Left kidney (tissue), 1 donor: ENCODE measurements at regions not wholly inside any gene's neighbourhood (a gene's known extent, or its start where the extent isn't known, plus 50 kb on each side); places are given as distances from the start of the nearest gene placed in this dataset.
"Not testable (repeated sequence)": the region's sequence is repeated elsewhere in the genome, so short reads cannot be mapped to it uniquely, and the experiment has no call there.

Experiments used
- DNase-seq: peaks from one replicate; pipeline ENCODE4 v3.0.0-alpha.2; 2013

- DNase-seq: no peak
These were observed 187.6 kb upstream of the TNC start for GRCh38 chr9:115305543-115305942.

- no peak for DNase-seq
These were observed 188.9 kb upstream of the TNC start for GRCh38 chr9:115306865-115307264.

- DNase-seq: no peak
These were observed 195.6 kb upstream of the TNC start for GRCh38 chr9:115313545-115313944.

DNA sequence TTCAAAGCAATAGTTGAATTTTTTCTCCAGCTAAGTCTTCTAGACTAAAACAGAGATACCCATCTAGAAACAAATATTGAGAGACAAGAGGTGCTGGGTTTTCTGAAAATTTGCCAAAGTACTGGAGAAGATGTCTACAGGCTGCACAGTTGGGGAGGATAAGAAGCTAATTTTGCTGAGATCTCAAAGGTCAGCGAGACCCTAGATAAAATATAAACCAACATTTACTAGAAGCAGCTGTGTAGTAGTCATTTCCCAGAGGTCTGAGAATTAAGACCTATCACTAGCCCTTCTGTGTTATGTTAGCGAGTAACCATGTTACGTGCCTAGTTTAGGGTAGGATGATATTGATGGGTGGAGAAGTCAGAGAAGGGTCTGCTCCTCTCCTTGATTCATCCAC is 208.5 kb upstream of the TNC start:
- no peak for DNase-seq

GRCh38 chr9:115327436-115328122 is 209.6 kb upstream of the TNC start:
- DNase-seq: no peak

DNA sequence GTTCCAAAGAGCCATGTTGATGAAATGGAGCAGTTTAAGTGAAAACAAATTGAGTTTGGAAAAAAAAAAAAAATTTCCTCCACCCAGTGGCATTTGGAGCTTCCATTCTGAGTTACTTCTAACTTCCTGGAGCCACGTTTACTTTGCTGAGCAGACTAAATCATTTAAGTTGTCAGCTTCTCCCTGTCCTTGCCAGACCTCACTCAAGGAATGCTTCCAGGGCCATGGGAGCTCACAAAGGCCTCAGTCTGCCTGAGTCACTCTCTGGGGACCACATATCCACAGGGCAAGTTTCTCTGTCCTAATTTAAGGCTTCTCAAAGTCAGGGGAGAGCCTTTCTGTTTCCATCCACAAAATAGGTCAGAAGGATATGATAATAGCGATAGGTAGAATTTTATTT is 210.3 kb upstream of the TNC start:
- no peak for DNase-seq

- DNase-seq: no peak
These were observed 210.7 kb upstream of the TNC start for GRCh38 chr9:115328677-115329076.

GRCh38 chr9:115333277-115334070 is 215.5 kb upstream of the TNC start:
- DNase-seq: no peak

DNA sequence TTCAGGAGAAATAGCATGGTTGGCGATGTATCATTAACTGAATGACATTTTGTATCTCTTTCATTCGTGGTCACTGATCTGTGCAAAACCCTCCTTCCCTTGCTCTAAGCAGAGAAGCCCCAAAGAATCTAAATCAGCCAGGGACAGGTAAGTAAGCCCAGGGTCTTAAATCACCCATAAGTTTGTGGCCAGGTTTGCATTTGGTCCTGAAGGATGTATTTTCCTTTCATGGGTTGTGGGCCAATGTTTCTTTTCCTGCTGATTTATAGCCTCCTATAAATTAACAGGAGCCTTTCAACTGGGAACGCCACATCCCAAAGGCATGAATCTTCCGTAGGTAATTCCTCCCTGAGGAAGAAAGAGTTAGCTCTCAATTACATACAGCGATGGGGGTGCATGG is 217.5 kb upstream of the TNC start:
- peak; percentile 55 for DNase-seq

- DNase-seq: no peak
These were observed 222.4 kb upstream of the TNC start for GRCh38 chr9:115340314-115340713.

- no peak for DNase-seq
These were observed 223.5 kb upstream of the TNC start for GRCh38 chr9:115341426-115341825.

- DNase-seq: not testable (repeated sequence)
These were observed 229.8 kb upstream of the TNC start for GRCh38 chr9:115347776-115348175.

- DNase-seq: not testable (repeated sequence)
These were observed 231.0 kb upstream of the TNC start for GRCh38 chr9:115348936-115349335.

- DNase-seq: no peak
These were observed 231.6 kb upstream of the TNC start for GRCh38 chr9:115349542-115349941.

GRCh38 chr9:115350548-115350947 is 232.6 kb upstream of the TNC start:
- no peak for DNase-seq

DNA sequence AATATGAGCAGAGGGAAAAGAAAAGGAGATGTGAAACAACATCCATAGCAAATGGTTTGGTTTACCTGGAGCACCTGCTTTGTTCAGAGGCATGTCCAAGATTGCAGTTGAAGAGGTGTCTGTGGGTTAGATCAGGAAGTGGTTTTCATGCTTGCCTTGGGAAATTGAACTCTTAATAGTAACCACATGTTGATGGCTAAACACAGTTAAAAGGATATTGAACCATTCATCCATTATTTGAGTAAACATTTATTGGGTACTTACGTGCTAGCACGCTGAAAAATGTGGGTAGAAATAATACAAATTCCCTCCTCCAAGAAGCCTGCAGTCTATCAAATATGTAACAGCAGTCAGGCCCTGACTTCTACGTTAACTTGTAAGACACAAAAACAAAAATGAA is 235.7 kb upstream of the TNC start:
- no peak for DNase-seq

GRCh38 chr9:115357821-115358220 is 239.9 kb upstream of the TNC start:
- DNase-seq: no peak

GRCh38 chr9:115359017-115359780 is 241.2 kb upstream of the TNC start:
- no peak for DNase-seq

GRCh38 chr9:115360122-115360521 is 242.2 kb upstream of the TNC start:
- no peak for DNase-seq

GRCh38 chr9:115362101-115362500 is 244.1 kb upstream of the TNC start:
- DNase-seq: no peak

GRCh38 chr9:115362640-115363039 is 244.7 kb upstream of the TNC start:
- DNase-seq: no peak

DNA sequence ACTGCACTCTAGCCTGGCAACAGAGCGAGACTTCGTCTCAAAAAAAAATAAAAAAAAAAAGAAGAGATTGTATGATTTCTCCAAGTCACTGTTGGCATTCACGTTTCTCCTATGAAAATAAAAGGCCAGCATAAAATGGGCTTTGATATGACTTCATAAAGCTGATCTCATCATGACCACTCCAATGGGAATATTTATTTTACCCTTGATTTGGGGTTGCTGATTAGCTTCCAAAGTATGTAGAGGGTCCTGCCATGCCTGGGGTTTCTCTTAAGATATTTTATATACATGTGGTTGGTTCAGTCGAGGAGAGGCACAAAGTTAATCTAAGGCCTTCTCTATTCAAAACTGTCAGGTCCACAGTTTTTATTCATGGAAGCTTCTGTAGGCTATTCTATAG is 247.0 kb upstream of the TNC start:
- no peak for DNase-seq

GRCh38 chr9:115367321-115367720 is 249.4 kb upstream of the TNC start:
- DNase-seq: no peak
